SU-DHL-6 (cell line): ENCODE measurements at regions not wholly inside any gene's neighbourhood (a gene's known extent, or its start where the extent isn't known, plus 50 kb on each side); places are given as distances from the start of the nearest gene placed in this dataset.
"Not testable (repeated sequence)": the region's sequence is repeated elsewhere in the genome, so short reads cannot be mapped to it uniquely, and the experiment has no call there.

Source experiments
- H2AFZ ChIP-seq: fragments of 200-600 bp; sonication (generic); 2 replicates; pipeline ENCODE4 v1.6.1; 2014; ENCODE audit warnings: low read depth, mild to moderate bottlenecking, moderate library complexity, mixed read lengths, antibody characterized with exemption, low read length; ENCODE audit not compliant: severe bottlenecking
- H3F3A ChIP-seq: fragments of 200-600 bp; shearing (Covaris generic); 2 replicates; pipeline ENCODE4 v1.6.0; 2016; ENCODE audit warnings: antibody characterized with exemption, mild to moderate bottlenecking; ENCODE audit not compliant: insufficient read depth
- H3K27ac ChIP-seq: fragments of 200-600 bp; sonication (generic); 2 replicates; pipeline ENCODE4 v1.5.1; 2016; ENCODE audit warnings: low read depth, mild to moderate bottlenecking, low read length, moderate library complexity, mixed read lengths
- H3K27me3 ChIP-seq: fragments of 200-600 bp; sonication (generic), shearing (Covaris generic); 2 replicates; pipeline ENCODE4 v1.6.0; 2014; ENCODE audit warnings: mild to moderate bottlenecking, low read length
- H3K36me3 ChIP-seq: fragments of 200-600 bp; sonication (generic); 2 replicates; pipeline ENCODE4 v1.6.1; 2014; ENCODE audit warnings: mild to moderate bottlenecking, low read length, mixed read lengths
- H3K4me2 ChIP-seq: fragments of 300-600, 200-600 bp; shearing (Covaris generic), sonication (generic); 2 replicates; pipeline ENCODE4 v1.6.0; 2014; ENCODE audit warnings: low read length, low read depth, mild to moderate bottlenecking; ENCODE audit not compliant: poor library complexity, severe bottlenecking
- H3K4me3 ChIP-seq: fragments of 200-600 bp; sonication (generic); 2 replicates; pipeline ENCODE4 v1.5.1; 2014; ENCODE audit warnings: antibody characterized with exemption, low read length, mild to moderate bottlenecking, mixed read lengths; ENCODE audit not compliant: insufficient read depth, poor library complexity, severe bottlenecking
- H3K79me2 ChIP-seq: fragments of 200-600 bp; sonication (generic); 2 replicates; pipeline ENCODE4 v1.6.1; 2014; ENCODE audit warnings: mild to moderate bottlenecking, low read length, moderate library complexity; ENCODE audit not compliant: insufficient read depth
- H3K9ac ChIP-seq: fragments of 200-600 bp; sonication (generic); 2 replicates; pipeline ENCODE4 v1.7.0; 2014; ENCODE audit warnings: mild to moderate bottlenecking, low read length
- H3K9me2 ChIP-seq: fragments of 200-600 bp; sonication (generic); replicated peaks from 2 replicates; pipeline ENCODE4 v1.6.1; 2014; ENCODE audit warnings: low read length; ENCODE audit not compliant: insufficient read depth
- H3K9me3 ChIP-seq: fragments of 200-600 bp; sonication (generic); 2 replicates; pipeline ENCODE4 v1.6.1; 2014; ENCODE audit warnings: low read length, mixed read lengths; ENCODE audit not compliant: insufficient read depth
- H4K20me1 ChIP-seq: fragments of 200-600 bp; sonication (generic); 2 replicates; pipeline ENCODE4 v1.6.1; 2014; ENCODE audit warnings: low read depth, mild to moderate bottlenecking, antibody characterized with exemption, low read length, moderate library complexity, mixed read lengths
- EZH2phosphoT487 ChIP-seq: fragments of 200-600 bp; sonication (generic), shearing (Covaris generic); conservative IDR thresholded peaks from 2 replicates; pipeline ENCODE4 v1.6.1; 2018; ENCODE audit warnings: mild to moderate bottlenecking, antibody characterized with exemption, low read length, moderate library complexity, mixed read lengths
- TF ChIP-seq, protein P1 (sequence below): fragments of 200-600 bp; sonication (generic); IDR thresholded peaks from one replicate; pipeline ENCODE4 v1.5.1; 2017; ENCODE audit warnings: antibody characterized with exemption, mild to moderate bottlenecking, low read length, moderate library complexity; ENCODE audit not compliant: insufficient read depth, poor library complexity, severe bottlenecking

DNA sequence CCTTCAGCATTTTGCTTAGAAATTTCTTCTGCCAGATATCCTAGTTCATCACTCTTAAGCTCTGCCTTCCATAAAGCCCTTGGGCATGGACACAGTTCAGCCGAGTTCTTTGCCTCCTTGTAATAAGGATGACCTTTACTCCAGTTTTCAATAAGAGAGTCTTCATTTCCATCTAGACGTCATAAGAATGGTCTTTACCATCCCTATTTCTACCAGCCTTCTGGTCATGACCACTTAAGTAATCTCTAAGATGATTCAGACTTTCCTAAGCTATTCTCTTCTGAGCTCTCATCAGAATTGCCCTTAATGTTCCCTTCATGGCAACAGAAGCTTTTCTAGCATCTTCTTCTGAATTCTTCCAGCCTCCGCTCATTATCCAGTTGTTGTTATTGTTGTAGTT, 126.1 kb downstream of the TFAP2C start:
- Histone ChIP-seq H3K9me3 (no peaks in the 10 kb centered on the region), H3K36me3 (no peaks in the 10 kb centered on the region), H3K4me2 (no peak overlapping the region), H3K27ac (no peak overlapping the region), H3K79me2 (no peaks in the 10 kb centered on the region), H4K20me1 (no peaks in the 10 kb centered on the region), H3K4me3 (no peak overlapping the region), H2AFZ (no peak overlapping the region), H3K9ac (no peak overlapping the region), H3K9me2 (no peaks in the 10 kb centered on the region), H3K27me3 (no peaks in the 10 kb centered on the region), H3F3A (no peaks in the 10 kb centered on the region)
- TF ChIP-seq EZH2phosphoT487 = no peak
- TF ChIP-seq, protein P1, sequence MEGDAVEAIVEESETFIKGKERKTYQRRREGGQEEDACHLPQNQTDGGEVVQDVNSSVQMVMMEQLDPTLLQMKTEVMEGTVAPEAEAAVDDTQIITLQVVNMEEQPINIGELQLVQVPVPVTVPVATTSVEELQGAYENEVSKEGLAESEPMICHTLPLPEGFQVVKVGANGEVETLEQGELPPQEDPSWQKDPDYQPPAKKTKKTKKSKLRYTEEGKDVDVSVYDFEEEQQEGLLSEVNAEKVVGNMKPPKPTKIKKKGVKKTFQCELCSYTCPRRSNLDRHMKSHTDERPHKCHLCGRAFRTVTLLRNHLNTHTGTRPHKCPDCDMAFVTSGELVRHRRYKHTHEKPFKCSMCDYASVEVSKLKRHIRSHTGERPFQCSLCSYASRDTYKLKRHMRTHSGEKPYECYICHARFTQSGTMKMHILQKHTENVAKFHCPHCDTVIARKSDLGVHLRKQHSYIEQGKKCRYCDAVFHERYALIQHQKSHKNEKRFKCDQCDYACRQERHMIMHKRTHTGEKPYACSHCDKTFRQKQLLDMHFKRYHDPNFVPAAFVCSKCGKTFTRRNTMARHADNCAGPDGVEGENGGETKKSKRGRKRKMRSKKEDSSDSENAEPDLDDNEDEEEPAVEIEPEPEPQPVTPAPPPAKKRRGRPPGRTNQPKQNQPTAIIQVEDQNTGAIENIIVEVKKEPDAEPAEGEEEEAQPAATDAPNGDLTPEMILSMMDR = no peak

DNA sequence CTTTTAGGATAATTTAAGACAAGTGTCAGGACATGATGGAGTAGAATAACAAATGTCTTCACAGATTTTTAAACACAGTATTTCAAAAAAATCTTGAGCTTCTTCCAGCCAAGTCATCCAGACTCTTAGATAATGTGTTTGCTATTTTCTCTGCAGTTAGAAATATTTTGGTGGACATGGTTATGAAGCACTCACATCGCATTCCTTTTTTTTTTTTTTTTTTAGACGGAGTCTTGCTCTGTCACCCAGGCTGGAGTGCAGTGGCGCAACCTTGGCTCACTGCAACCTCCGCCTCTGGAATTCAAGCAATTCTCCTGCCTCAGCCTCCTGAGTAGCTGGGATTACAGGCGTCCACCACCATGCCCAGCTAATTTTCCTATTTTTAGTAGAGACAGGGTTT, 127.6 kb downstream of the TFAP2C start:
- not testable (repeated sequence) for H3K4me2 ChIP-seq, H3K9me2 ChIP-seq, H2AFZ ChIP-seq, H4K20me1 ChIP-seq, H3K36me3 ChIP-seq, H3K27me3 ChIP-seq, H3K9me3 ChIP-seq, H3K79me2 ChIP-seq, H3F3A ChIP-seq, H3K9ac ChIP-seq, H3K4me3 ChIP-seq, H3K27ac ChIP-seq

DNA sequence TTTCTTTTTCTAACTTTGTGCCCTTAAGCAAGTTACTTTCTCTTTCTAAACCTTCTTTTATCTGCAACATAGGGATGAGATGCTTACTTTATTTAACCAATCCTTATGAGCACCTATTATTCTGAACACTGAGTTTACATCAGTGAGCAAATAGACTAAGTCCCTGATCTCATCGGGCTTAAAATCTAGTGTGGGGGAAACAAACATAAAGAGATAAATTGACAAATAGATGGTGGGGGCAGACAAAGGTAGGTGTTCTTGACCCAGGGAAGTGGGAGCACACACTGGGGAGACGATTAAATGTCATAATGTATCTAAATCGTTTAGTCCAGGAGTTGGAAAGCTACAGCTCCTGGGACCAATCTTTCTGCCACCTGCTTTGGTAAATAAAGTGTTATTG, 129.6 kb downstream of the TFAP2C start:
- Histone ChIP-seq H3K9ac (no peak overlapping the region), H3K9me3 (no peaks in the 10 kb centered on the region), H2AFZ (no peak overlapping the region), H3K79me2 (no peaks in the 10 kb centered on the region), H3K4me2 (no peak overlapping the region), H3K27ac (no peak overlapping the region), H3F3A (no peaks in the 10 kb centered on the region), H3K27me3 (no peaks in the 10 kb centered on the region), H3K36me3 (no peaks in the 10 kb centered on the region), H4K20me1 (no peaks in the 10 kb centered on the region), H3K9me2 (no peaks in the 10 kb centered on the region), H3K4me3 (no peak overlapping the region)
- TF ChIP-seq EZH2phosphoT487 = no peak
- TF ChIP-seq, protein P1 = no peak

DNA sequence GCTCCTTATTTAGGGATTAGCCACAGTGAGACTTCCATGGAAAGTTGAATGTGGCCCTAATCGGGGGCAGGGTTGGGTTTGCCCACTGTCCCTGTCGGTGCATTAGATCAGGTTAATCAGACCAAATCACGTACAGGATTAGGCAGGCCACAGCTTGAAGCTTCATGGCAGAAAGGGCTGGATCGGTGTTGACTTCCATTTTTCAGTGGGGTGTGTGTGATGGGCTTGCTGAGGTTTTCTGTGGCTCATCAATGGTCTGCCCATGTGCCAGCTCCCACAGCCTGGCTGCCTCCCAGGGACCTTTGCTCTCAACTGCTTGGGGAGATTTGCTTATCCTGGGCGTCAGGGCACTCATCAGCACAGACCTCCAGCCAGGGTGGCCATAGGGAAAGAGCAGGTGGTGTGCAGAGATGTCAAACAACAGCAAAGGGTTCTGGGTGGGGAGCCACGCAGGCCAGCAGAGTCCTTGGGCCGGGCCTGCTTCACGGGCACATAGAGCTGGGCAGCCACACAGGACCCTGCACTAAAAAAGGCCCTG, 130.7 kb downstream of the TFAP2C start:
- Histone ChIP-seq H3K9ac (no peak overlapping the region), H3K79me2 (no peaks in the 10 kb centered on the region), H3K9me3 (no peaks in the 10 kb centered on the region), H3K9me2 (no peaks in the 10 kb centered on the region), H3K4me2 (no peak overlapping the region), H3K27me3 (no peaks in the 10 kb centered on the region), H3K36me3 (no peaks in the 10 kb centered on the region), H3K27ac (no peak overlapping the region), H4K20me1 (no peaks in the 10 kb centered on the region), H2AFZ (no peak overlapping the region), H3F3A (no peaks in the 10 kb centered on the region), H3K4me3 (no peak overlapping the region)
- TF ChIP-seq EZH2phosphoT487 = no peak
- TF ChIP-seq, protein P1 = no peak
